Testis (tissue), 2 donors: ENCODE measurements at regions not wholly inside any gene's neighbourhood (a gene's known extent, or its start where the extent isn't known, plus 50 kb on each side); places are given as distances from the start of the nearest gene placed in this dataset.

Source experiments
- POLR2A ChIP-seq: fragments of 450-650 bp; IDR thresholded peaks from one replicate; pipeline ENCODE4 v1.6.1; 2017; ENCODE audit warnings: antibody characterized with exemption, mild to moderate bottlenecking, moderate library complexity
- TF ChIP-seq, protein P1 (sequence below), 3 experiments: fragments of 450-650 bp in 2 of 3; fragments of 200-600 bp in 1 of 3; sonication (generic) in 1 of 3; IDR thresholded peaks; one replicate each; pipeline ENCODE4 v1.5.1; 2016 to 2019; ENCODE audit warnings: antibody characterized with exemption in 3 of 3, mild to moderate bottlenecking in 2 of 3, moderate library complexity in 1 of 3

- TF ChIP-seq, protein P1, sequence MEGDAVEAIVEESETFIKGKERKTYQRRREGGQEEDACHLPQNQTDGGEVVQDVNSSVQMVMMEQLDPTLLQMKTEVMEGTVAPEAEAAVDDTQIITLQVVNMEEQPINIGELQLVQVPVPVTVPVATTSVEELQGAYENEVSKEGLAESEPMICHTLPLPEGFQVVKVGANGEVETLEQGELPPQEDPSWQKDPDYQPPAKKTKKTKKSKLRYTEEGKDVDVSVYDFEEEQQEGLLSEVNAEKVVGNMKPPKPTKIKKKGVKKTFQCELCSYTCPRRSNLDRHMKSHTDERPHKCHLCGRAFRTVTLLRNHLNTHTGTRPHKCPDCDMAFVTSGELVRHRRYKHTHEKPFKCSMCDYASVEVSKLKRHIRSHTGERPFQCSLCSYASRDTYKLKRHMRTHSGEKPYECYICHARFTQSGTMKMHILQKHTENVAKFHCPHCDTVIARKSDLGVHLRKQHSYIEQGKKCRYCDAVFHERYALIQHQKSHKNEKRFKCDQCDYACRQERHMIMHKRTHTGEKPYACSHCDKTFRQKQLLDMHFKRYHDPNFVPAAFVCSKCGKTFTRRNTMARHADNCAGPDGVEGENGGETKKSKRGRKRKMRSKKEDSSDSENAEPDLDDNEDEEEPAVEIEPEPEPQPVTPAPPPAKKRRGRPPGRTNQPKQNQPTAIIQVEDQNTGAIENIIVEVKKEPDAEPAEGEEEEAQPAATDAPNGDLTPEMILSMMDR (IDR thresholded peaks at IDR 0.05), result no peak
- TF ChIP-seq POLR2A, result no peak
Measured at GRCh38 chr11:22989371-22989770, 129.1 kb upstream of the CCDC179 start.
